NCI-H2029 (cell line): ENCODE measurements at regions not wholly inside any gene's neighbourhood (a gene's known extent, or its start where the extent isn't known, plus 50 kb on each side); places are given as distances from the start of the nearest gene placed in this dataset.

Experiments
- DNase-seq: peaks from one replicate; lab custom pipeline; 2025; lab: John Stamatoyannopoulos, UW

GRCh38 chrX:39559229-39559628 lies 538.5 kb downstream of the BCOR start:
- no peak for DNase-seq

DNA sequence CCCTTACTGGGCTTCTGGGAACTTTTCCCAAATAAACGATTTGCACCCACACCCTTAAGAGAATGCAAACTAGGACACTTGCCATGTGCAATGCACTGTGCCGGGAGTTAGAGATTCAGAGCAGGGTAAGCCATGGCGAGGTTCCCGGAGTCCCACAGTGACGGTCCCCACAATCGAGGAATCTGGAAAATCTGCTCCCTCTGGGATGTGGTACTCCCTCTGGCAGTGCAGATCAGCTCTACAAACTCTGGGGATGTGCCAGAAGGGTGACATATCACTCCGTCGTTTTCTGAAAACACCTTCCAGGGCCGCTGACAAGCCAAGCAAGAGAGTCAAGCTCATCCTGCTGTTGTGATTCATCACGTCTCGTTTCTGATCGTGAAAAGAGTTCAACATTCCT lies 537.5 kb downstream of the BCOR start:
- DNase-seq, result no peak

- DNase-seq, result no peak
Measured at GRCh38 chrX:39563178-39563577, 534.6 kb downstream of the BCOR start.

- DNase-seq, result no peak
Measured at GRCh38 chrX:39564751-39565150, 533.0 kb downstream of the BCOR start.

DNA sequence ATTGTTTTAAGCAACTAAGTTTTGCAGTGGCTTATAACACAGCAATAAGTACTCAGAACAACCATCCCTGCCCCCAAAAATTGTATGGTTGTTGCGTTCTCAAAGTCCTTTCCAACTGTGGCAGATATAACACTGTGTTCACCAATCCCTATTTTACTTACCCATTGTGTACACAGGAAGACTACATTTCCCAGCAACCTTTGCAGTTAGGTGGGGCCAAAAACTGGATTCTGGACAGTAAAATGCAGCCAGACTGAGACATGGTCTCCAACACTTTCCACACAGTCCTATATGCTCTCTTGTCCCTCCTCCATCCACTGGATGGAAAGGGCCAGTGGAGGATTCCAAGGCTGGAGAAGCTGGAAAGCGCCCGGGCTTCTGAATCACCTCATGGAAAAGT lies 523.6 kb downstream of the BCOR start:
- DNase-seq, result no peak

DNA sequence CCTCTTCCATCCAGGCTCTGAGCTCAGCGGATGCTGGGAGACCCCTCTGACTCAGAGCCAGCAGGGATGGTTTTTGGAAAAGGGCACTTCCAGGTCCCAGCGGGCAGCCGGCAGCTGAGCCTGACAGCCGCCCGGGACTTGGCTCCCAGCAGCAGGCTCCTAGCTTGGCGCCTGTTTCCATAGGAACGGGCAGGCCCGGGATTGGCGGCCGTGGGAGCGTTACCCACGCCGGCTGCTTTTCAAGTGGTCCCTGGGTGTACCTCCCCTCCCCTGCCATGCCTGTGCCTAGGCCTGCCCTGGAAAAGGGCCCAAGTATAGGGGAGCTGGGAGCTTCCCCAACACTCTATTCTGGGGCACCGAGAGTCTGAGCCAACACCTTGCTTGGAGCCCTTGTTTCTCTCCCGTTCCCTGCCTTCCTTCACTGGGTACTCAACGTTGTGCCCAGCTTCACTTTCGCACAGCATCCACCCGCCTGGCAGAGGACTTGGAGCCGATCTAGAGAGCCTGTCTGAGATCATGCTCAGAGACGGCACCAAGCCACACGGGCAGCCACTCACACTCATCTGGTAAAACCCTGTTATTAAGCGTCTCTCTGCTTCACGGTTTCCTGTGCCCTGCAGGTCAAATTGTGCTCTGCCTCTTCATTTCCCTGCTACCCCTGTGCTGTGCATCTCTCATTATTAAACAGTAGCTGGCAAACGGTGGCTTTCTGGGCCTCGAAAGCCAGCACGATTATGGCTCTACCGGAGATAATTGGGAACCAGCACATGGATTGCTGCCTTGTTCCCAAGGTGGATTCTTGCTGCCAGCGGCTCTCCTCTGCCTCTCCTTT lies 521.5 kb downstream of the BCOR start:
- DNase-seq, result peak; percentile 38

- no peak for DNase-seq
Measured at GRCh38 chrX:39577206-39577984, 520.4 kb downstream of the BCOR start.

- no peak for DNase-seq
Measured at GRCh38 chrX:39577985-39578869, 519.5 kb downstream of the BCOR start.

- DNase-seq, result no peak
Measured at GRCh38 chrX:39580043-39580442, 517.7 kb downstream of the BCOR start.

- peak; percentile 27 for DNase-seq
Measured at GRCh38 chrX:39581411-39581810, 516.3 kb downstream of the BCOR start.

DNA sequence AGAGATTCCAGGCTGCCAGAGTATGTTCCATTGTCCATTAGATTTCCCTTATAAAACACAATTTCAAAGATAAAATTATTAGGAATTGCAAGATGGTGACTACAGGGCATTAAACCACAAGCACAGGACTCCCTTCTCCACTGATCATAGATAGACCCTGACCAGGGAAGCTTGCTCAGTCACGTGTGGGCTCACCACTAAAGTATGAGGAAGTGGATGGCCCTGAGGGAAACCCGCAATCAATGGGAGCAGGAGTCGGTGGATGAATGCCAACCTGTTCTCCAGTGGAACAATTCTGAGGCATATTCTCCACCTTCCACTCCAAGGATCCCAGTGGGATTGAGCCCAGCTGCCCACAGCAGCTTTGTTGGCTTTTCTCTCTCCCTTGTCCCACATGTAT lies 515.7 kb downstream of the BCOR start:
- peak; percentile 52 for DNase-seq

DNA sequence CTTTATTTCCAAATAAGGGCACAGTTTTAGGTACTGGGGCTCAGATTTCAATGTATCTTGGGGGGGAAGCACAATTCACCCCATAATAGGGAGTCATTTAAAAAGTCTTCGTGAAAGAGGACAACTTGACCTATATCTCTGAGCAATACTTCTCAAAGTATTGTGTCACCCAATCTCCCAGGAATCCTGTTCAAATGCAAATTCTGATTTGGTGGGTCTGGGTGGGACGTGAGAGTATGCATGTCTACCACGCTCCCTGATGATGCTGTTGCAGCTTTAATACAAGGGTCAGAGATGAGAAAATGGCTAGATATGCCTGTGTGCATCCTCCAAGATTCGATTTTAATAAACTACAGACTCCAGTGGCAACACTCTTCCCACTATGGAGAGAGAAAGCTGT lies 514.8 kb downstream of the BCOR start:
- DNase-seq, result no peak

DNA sequence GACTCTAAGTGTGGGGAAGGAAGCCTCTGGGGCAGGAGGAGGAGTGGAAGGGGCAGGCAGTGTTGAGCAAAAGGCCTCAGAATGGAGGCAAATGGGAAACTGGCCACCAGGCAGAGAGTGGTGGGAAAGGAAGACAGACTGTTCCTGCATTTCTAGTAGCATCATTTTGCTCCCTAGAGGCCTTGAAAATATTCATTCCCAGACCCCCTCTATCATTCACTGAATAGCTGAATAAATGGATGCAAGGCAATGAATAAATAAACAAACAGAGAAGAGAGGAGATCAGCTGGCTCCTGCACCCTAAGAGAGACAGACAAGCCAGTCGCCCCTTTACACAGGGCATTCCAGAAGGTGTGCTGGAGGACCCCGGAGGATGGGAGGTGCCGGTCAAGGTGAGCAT lies 511.9 kb downstream of the BCOR start:
- no peak for DNase-seq

DNA sequence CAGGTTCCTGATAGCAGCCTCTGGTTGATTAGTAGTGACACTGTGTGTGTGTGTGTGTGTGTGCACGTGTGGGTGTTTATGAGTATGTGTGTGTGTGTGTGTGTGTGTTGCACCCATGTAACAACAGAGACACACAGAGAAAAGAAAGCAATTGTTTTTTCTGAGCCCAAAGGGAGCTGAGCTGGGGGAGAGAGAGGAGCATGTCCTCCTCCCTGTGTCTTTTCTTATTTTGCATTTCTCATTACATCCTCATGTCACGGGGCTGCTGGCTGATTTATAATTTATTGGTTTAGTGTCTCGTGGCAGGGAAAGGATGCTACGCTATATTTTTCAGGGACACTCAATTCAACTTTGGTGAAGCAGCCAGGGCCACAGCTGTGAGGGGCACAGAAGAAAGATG lies 511.4 kb downstream of the BCOR start:
- no peak for DNase-seq

- no peak for DNase-seq
Measured at GRCh38 chrX:39591099-39591498, 506.7 kb downstream of the BCOR start.

DNA sequence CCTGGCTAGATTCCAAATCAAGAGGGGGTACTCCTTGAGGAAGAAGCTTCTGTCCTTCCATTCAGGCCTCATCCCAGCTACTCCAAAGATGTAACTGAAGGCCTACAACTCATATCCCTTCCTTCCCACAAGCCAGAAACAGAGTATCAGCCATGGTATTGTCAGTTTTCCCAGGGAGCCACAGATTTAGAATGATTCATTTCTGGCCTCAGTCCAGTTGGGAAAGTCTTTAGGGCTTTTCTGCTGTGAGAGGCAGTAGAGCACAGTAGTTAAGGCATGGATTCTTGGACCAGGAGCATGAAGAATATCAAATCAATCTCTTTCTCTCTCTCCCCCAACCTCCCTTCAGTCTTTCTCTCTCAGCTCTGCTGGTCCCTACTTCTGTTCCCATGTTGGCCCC lies 505.0 kb downstream of the BCOR start:
- no peak for DNase-seq

DNA sequence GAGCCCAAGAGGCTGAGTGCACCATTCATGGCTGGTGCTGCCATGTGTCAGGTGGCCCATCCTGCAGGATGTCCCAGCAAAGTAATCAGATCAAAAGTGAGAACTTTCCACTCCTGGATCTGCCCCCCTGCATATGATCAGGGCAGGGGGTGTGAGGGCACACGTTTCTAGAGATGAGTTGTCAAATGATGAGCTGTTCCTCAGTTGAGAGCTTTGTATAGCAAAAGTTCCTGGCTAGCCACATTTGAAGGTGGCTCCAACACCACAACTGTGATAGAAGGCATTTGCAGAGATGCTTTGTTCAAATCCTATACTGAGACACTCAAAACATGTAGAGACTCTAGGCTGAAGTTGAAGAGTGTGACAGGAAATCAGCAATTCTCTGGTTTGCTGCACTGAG lies 501.8 kb downstream of the BCOR start:
- no peak for DNase-seq

- DNase-seq, result no peak
Measured at GRCh38 chrX:39596437-39596836, 501.3 kb downstream of the BCOR start.

DNA sequence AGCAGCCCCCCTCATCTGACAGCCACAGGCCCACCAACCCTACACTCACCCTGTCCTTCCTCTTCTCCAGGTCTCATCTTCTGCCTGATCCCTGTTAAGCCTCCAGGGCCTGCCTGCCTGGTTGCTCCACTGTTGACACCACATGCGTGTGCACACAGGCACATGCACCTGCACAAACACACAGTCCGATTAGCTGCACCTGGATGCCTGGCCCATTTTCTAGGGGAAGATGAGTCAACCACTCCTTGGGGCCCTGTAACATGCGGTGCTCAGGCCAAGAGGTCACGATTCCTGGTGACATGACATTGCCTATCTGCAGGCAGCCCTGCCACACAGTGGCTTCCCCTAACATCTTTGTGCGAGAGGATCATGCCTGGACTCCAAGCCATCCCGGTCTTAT lies 498.4 kb downstream of the BCOR start:
- no peak for DNase-seq

GRCh38 chrX:39600222-39600621 lies 497.5 kb downstream of the BCOR start:
- no peak for DNase-seq

DNA sequence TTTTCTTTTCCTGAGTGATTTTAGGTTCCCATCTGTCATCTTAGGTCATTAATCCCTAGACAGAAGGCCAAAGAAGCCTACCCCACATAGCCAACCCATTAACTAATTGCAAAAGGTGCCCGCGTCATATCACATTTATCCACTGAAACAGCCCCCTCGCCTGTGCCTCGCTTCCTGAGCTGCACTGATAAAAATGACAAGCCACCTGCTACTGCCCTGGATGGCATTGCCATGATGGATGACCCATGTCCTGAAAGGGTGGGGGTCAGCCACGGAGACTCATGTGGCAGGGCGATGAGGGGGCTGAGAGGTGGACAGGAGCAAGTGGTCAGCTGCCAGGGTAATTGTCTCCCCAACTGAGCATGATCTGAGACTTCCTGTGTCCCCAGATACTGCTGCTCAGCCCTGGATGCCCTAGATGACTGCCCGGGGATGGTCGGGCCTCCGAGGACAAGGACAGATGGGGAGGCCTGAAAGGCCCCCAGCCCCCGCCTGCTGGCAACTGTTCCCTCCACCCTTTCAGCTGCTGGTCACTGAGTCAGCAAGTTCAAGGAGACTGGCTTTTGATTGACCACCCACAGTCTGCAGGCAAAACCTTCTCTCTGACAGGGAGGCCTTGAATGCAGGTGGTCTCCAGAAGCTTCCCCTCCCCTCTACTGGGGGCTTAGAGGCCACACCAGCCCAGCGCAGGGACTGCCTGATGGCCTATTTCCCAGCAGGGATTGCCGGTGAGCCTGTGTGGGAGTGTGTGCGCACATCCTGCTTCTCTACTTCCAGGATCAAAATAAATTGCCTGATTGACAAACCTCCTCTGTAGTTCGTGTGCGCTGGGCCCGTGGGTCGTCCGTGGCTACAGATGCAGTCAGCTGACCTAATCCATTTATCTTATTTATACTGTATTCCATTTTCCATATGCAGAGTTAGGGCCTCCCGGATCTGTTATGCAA lies 496.3 kb downstream of the BCOR start:
- DNase-seq, result no peak
